ENCODE measurements at regions not wholly inside any gene's neighbourhood (a gene's known extent, or its start where the extent isn't known, plus 50 kb on each side); places are given as distances from the start of the nearest gene placed in this dataset.
"Not testable (repeated sequence)": the region's sequence is repeated elsewhere in the genome, so short reads cannot be mapped to it uniquely, and the experiment has no call there.

DNA sequence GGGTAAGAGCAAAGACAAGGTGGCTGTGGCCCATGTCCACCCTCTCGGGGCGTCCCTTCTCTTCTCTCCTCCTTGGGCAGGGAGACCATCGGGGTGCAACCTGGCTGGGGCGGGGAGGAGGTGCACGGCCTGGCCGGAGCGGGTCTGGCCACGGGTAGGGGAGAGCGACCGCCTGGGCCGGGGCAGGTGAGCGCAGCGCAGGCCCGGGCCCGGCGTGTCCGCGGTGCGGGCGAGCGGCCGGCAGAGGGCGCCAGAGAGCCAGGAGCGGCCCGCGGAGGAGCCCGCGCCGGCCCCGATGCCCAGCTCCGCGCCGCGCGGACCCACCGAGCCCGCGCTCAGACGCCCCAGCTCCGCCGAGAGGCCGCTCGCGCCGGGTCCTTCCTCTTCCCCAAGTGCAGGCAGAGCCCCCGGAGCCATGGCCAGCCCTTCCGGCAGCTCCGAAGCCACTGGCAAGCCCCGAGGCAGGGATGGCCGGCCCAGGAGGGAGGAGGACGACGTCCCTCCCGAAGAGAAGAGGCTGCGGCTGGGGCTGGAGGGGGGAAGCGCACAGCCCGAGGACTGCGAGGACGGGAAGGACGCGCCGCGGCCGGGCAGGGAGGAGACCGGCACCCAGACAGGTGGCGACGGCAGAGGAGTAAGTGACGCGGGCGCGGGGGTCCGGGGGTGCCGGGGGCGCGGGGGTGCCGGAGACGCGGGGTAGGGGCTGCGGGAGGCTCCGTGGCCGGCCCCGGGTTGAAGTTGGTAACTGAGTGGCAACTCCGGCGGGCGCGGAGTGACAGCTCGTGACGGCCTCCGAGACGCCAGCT, 142.1 kb upstream of the EEF2KMT start:
- TF ChIP-seq, protein P1, sequence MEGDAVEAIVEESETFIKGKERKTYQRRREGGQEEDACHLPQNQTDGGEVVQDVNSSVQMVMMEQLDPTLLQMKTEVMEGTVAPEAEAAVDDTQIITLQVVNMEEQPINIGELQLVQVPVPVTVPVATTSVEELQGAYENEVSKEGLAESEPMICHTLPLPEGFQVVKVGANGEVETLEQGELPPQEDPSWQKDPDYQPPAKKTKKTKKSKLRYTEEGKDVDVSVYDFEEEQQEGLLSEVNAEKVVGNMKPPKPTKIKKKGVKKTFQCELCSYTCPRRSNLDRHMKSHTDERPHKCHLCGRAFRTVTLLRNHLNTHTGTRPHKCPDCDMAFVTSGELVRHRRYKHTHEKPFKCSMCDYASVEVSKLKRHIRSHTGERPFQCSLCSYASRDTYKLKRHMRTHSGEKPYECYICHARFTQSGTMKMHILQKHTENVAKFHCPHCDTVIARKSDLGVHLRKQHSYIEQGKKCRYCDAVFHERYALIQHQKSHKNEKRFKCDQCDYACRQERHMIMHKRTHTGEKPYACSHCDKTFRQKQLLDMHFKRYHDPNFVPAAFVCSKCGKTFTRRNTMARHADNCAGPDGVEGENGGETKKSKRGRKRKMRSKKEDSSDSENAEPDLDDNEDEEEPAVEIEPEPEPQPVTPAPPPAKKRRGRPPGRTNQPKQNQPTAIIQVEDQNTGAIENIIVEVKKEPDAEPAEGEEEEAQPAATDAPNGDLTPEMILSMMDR (IDR thresholded peaks at IDR 0.05; ENCODE audit: low read depth, low read length) = peak; percentile 27
- TF ChIP-seq EZH2phosphoT487 (IDR thresholded peaks at IDR 0.05; ENCODE audit: low read depth) = not testable (repeated sequence)
